Astrocyte (in vitro differentiated cells and primary cell): ENCODE measurements at regions not wholly inside any gene's neighbourhood (a gene's known extent, or its start where the extent isn't known, plus 50 kb on each side); places are given as distances from the start of the nearest gene placed in this dataset.

ENCODE experiments used
- CTCF ChIP-seq: IDR thresholded peaks from 2 replicates; pipeline ENCODE4 v1.5.1; 2011; ENCODE audit warnings: low read depth, mild to moderate bottlenecking, inconsistent platforms, low read length, moderate library complexity; ENCODE audit not compliant: insufficient read depth
- EZH2 ChIP-seq: IDR thresholded peaks from 2 replicates; pipeline ENCODE4 v1.6.1; 2012; ENCODE audit warnings: mild to moderate bottlenecking, low read length, inconsistent platforms; ENCODE audit not compliant: insufficient read depth

DNA sequence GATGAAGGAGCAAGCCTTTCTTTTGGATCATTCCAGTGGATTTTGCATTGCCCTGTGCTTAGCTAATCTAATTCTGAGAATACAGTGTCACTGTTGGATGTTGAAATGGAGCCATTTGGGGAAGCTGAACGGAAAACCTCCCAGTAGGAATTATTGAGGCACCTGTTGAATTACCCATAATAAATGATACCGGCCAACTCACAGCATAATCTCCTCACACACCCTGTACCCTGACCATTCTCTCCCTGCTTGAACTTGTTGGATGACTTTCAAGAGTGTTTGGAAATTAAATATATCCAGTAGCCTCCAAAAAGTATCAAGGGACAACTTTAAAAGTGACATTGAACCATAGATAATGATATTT is 171.4 kb upstream of the HES1 start:
- TF ChIP-seq CTCF (no peak), EZH2 (no peak)
